ENCODE measurements at regions not wholly inside any gene's neighbourhood (a gene's known extent, or its start where the extent isn't known, plus 50 kb on each side); places are given as distances from the start of the nearest gene placed in this dataset.

- ChIA-PET CTCF (no interaction called here), POLR2A (no interaction called here)
- DNase-seq (ENCODE audit: extremely low spot score) = no peak
- TF ChIP-seq CTCF (IDR thresholded peaks at IDR 0.05; ENCODE audit: control extremely low read depth, extremely low read depth, low read depth, missing control alignments) = no peak
Observed at GRCh38 chr5:67337751-67338150, 141.2 kb upstream of the CD180 start.

- no peak for DNase-seq (ENCODE audit: extremely low spot score)
- no peak for TF ChIP-seq CTCF (IDR thresholded peaks at IDR 0.05; ENCODE audit: control extremely low read depth, extremely low read depth, low read depth, missing control alignments)
- ChIA-PET CTCF (no interaction called here), POLR2A (no interaction called here)
Observed at GRCh38 chr5:67335426-67335825, 138.8 kb upstream of the CD180 start.

- CTCF ChIA-PET = interaction anchor here (1.3 kb wide), 1 partner anchor 18 kb away, joined by 4 read pairs; no protein-coding TSS in a partner anchor
- DNase-seq (ENCODE audit: extremely low spot score) = no peak
- no peak for TF ChIP-seq CTCF (IDR thresholded peaks at IDR 0.05; ENCODE audit: control extremely low read depth, extremely low read depth, low read depth, missing control alignments)
- POLR2A ChIA-PET = no interaction called here
Observed at GRCh38 chr5:67334373-67334772, 137.8 kb upstream of the CD180 start.

GRCh38 chr5:67333171-67333570, 136.6 kb upstream of the CD180 start:
- ChIA-PET CTCF (no interaction called here), POLR2A (no interaction called here)
- TF ChIP-seq CTCF (IDR thresholded peaks at IDR 0.05; ENCODE audit: control extremely low read depth, extremely low read depth, low read depth, missing control alignments) = no peak

GRCh38 chr5:67331296-67331925, 134.8 kb upstream of the CD180 start:
- no peak for TF ChIP-seq CTCF (IDR thresholded peaks at IDR 0.05; ENCODE audit: control extremely low read depth, extremely low read depth, low read depth, missing control alignments)
- ChIA-PET POLR2A (no interaction called here), CTCF (no interaction called here)
- no peak for DNase-seq (ENCODE audit: extremely low spot score)

More at GRCh38 chr5:67333171-67333570, 136.6 kb upstream of the CD180 start:
- no peak for DNase-seq (ENCODE audit: extremely low spot score)

- POLR2A ChIA-PET = no interaction called here
- no peak for TF ChIP-seq CTCF (IDR thresholded peaks at IDR 0.05; ENCODE audit: control extremely low read depth, extremely low read depth, low read depth, missing control alignments)
- CTCF ChIA-PET = no interaction called here
- DNase-seq (ENCODE audit: extremely low spot score) = no peak
Observed at GRCh38 chr5:67319935-67320725, 123.5 kb upstream of the CD180 start.

All from GM10248 (cell line).